ENCODE measurements at regions not wholly inside any gene's neighbourhood (a gene's known extent, or its start where the extent isn't known, plus 50 kb on each side); places are given as distances from the start of the nearest gene placed in this dataset.

GRCh38 chr13:40082639-40083038, 427.2 kb downstream of the COG6 start:
- no peak for DNase-seq

DNA sequence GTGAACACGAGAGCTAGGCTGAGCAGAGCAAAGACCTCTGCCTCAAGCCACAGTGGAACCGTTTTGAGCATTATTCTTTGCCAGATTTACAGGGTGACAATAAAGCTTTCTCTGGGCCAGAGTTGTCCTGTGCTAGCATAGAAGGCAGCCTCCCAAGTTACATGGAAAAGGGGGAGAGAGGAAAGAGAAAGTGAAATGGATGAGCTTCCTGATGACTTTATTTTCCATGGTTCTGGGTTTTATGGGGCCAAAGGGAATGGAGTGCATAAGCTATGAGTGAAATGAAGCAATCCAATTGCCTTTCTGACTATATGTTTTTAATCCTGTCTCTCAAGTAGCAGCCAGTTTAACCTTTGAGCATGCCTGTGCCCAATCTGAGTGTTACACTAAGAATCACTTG, 428.4 kb downstream of the COG6 start:
- no peak for DNase-seq

DNA sequence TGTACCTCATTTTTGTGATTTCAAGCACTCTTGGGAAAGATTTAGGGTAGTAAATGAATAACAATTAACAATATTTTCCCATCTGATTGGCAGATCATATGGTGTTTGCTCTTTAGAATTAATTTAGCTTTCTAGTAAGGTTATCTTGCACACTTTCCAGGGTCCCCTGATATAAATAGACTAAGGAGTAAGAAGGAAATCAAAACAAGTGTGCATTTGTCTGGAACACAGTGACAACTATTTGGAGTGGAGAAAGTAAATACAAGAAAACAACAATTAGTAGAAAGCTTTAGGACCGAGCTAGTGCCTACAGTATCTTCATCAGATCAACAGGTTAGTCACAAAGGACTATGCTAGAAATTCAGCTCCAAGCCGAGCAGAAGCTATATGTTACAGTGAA, 429.5 kb downstream of the COG6 start:
- DNase-seq, result no peak

DNA sequence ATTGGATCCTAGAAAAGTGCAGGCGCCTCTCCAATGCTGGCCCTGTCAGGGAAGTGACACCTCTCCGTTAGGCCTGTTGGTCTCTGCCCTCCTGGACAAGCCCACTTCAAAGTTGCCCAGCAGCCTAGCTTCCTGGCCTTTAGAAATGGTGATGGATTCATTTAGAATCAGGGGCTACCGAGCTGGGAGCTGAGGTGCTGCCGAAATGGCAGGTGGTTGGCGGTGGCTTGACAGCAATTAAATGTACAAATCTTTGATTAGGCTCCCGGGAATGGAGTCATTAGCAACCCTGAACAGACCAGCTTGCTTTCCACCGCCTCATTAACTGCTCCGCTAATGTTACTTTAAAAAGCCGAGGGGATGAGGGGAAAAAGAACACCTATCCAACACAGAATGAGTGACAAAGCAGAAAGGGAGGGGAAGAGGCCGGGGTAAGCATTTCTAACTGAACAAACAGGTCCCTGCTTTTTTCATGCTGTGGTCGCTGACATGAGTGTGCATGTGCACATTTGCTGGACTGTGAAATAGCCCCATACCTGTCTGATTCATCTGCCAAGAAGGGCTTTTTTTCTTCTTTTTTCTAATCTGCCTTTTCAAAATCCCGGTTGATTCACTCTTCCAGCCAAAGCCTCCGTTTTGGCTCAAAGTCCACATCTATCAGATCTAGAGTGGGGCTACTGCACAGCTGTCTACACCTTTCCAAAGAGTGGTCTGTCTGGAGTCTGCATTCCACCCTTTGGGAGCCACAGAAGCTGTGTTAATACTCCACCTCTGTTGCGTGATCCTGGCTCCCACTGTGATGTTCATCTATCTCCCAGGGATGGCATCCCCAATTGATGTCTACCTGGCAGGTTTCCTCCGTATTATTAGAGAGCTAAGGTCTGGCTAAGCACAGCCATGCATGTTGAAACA, 431.9 kb downstream of the COG6 start:
- DNase-seq, result no peak

- no peak for DNase-seq
Observed at GRCh38 chr13:40094056-40094455, 438.6 kb downstream of the COG6 start.

DNA sequence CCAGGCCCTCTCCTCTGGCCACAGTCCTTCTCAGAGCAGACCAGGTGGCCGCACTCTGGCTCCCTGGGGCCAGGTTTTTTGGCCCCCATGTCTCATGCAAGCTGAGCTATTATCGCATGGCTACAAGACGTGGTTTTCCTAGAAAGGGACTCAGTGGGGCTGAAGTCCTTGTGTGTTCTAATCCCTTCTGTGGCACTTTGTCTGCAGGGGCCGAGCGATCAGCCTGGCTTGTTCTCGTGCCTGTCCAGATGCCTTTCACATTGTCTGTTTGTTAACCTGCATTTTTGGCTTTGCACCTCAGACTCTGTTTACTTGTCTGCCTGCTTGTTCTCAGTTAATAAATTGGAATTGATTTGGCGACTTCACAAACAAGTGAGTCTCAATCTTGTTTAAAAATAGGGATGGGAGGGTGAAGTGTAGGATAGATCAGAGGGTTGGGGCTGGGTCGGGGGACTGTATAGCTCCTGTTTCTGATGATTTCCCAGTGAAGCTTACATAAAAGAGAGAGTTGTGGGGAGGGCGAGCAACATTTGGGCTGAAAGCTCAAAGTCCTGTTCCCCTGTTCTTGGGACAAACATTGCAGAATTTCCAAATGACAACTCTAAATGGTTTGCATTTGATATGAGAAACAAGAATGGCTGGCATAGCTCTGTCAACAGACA, 440.4 kb downstream of the COG6 start:
- no peak for DNase-seq

DNA sequence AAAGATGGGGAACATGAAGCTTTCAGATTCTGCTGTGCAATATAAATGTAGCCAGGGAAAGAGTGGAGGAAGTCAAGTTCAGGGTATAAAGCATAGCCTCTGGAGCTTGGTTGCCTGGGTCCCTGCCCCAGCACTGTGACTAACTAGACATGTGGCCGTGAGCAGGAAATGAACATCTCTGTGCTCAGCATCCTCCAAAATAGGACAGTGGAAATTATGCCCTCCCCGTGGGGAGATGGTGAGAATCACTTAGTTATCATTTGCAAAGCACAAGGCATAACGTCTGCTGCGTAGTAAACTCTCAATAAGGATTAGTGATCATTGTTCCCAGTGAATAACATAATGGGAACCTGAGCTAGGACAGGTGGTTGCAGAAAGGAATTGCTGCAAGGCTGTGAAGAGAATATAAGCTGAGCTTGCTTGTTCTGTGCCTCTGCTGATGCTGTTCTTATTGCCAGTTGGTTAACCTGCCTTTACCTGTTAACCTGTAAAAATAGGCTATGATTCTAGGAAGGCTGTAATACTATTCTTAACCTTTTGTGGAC, 441.0 kb downstream of the COG6 start:
- no peak for DNase-seq

DNA sequence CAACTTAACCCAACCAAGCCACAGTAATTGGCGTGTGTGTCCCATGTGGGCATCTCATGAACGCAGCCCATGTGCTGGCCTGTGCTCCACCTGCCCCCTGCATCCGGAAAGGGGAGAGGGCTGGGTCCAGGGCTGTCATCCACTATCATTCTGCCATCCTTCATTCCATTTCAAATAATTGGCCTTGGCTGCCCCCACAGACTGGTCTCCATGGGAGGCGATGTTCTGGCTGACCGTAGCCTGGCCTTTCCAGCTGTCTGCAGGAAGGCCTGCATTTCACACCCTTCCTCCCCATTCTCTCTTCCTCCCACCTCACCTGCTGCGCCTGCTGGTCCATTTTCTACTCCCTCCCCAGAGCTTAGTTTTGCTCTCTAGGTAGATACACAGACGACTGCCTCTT, 442.8 kb downstream of the COG6 start:
- DNase-seq, result no peak

DNA sequence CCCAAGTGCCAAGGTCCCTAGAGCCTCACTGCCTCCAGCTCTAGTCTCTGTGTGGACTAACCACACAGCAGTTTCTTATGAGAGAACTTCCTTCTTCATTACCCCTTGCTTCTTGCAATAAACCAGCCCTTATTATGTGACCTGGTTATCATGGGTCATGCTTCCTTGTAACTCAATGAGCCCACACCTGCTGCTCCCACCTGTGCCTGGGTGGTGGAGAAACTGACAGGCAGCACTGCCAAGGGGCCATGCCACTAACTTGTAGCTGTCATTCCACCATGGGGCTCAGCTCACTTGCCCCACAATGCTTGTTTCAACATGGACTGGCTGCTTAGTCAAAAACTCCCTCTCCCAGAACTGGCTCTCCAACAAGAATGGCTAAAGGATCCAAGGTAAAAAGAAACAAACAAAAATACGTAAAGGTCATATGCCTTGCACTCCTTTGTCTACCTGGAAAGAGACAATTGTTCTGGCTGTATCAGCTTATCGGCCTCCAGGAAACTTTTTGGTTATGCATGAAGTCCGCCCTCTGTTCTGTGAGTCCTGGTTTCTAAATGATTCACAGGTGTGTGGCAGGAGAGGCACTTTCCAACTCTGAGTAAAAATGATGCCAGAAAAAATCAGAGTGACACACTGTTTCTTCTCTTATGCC, 446.4 kb downstream of the COG6 start:
- no peak for DNase-seq

DNA sequence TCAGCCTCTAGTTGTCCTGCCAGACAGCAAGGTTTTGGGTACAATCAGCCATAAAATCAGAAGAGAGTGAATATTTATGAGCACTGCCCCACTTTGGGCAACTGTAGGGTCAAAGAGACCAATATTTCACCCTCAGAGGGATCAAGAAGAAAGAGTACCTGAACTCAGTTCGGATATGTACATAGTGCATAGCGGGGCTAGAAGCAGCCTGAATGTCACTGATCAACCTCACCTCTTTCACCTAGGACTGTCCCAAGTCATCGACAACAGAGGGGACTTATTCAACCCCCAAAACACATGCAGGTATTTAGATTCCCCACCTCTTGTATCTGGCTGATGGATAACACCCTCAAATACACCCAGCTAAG, 446.9 kb downstream of the COG6 start:
- no peak for DNase-seq

- DNase-seq, result no peak
Observed at GRCh38 chr13:40102854-40103253, 447.4 kb downstream of the COG6 start.

- DNase-seq, result no peak
Observed at GRCh38 chr13:40103864-40104263, 448.4 kb downstream of the COG6 start.

DNA sequence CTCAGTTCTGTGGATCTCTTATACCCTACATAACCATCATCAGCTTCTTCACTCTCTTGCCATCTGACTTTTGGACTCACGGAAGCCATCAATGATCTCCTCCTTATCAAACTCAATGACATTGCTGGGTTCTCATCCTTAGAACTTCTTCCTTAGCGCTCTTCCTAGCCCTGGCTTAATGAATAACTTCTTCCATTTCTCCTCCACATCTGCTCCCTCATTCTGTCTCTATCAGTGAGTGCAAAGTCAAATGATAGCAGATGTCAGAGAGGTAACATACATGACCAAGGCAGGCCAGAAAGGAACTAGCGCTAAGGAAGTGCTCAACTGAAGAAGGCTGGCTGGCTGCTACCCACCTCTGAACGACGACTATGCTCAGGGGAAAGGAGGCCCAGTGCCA, 449.8 kb downstream of the COG6 start:
- DNase-seq, result no peak

DNA sequence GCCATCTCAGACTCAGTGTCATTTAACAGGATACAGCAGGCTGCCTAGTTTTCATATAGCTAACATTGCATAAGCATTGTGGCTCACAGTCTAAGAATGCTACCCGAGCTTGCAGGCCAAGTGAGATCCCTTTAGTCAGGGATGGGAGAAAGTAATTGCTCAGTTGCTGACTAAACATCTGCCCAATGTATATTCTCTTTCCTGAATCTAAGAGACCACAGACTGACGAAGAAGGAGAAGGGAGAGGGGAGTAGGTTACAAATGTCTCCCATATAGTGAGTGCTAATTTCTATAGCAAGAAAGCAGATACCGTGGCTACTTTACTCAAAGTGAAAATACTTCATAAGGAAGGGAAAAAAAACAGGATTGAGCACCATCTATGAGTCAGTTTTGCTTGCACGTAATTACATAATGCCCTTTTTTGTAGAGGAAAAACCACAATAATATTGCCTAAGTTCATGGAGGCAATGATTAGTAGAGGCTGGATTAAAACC, 453.9 kb downstream of the COG6 start:
- DNase-seq, result no peak

- no peak for DNase-seq
Observed at GRCh38 chr13:40113643-40114304, 458.3 kb downstream of the COG6 start.

GRCh38 chr13:40114305-40114896, 458.9 kb downstream of the COG6 start:
- DNase-seq, result no peak

DNA sequence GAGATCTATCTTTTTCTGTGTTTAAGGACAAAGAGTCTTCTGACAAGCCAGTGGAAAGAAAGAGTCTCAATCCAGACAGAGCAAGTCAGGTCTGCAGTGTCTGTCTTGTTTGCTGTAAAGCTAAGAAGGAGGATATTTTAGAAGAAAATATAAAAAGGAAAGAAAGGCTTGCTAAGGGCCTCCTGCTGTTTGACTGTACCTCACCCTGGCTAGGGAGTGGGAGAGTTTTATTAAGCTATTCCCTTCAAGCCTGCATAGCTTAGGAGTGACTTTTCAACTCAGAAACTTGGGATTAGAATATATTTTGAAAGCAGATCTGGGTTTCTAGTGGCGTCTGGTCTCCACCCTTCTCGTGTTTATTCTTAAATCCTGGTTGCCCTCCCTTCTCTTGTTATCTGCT, 460.0 kb downstream of the COG6 start:
- no peak for DNase-seq

DNA sequence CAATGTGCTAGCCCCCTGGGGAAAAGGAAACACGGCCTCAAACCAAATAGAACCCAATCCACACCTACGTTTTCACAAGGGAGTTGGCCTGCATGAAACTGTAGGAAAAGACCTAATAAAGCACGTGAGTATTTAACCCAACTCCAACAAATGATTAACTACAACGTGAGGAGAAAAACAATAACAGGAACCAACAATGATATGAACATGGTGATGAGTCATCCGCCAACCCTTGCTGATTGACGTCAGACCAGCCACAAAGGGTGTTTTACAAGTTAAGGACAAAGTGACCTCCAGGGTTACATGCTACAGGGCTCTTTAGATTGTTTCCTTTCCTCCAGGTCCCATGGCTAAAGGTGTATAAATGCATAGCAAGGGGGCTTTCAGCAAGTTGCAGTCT, 460.5 kb downstream of the COG6 start:
- no peak for DNase-seq

- DNase-seq, result no peak
Observed at GRCh38 chr13:40118337-40118736, 462.9 kb downstream of the COG6 start.

DNA sequence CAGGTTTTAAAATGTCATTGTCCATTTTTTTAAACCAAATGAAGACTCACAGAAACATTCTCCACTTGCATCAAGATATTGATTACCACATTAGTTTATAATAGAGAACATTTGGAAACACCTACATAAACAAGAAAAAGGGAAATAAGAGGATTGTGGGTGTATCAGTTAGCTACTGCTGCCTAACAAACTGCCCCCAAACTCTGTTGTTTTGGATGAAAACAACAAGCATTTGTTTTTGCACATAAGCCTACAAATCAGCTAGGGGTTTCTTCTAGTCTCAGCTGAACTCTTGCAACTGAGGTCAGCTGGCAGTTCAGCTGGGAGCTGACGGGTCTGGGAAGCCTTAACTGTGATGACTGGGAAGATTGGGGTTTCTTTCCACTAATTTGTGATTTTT, 464.4 kb downstream of the COG6 start:
- no peak for DNase-seq

DNA sequence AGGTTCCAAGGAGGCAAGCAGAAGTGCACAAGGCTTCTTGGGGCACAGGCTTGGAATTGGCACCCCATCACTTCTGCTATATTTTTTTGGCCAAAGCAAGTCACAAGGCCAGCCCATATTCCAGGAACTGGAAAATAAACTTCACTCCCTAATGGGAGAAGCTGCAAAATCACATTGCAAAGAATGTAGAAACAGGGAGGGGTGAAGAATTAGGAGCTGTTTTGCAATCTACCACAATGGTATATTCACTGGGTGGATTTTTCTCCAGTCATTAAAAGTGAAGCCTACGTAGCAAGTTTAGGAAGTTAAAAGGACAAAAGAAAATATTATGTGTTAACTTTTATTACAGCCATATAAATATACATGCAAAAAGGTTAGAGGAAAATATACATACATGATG, 464.8 kb downstream of the COG6 start:
- DNase-seq, result no peak

DNA sequence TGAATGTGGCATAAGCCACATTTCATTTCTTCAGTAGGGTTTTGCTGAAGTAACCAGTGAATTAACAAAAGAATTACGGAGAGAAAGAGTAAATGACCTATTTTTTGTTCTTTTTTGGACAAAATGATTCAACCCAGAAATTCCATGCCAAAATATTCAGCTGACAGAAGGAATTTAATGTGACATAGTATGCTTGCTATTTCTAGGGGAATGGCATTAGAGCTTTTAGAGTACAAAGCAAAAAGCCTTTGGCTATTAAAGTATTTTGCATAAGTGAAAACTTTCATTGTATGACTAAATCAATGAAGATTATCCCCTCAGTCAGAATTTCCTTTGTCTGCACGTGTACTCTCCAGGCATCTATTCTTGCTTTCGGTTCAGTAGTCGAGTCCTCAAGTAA, 465.3 kb downstream of the COG6 start:
- no peak for DNase-seq

GRCh38 chr13:40121722-40122121, 466.3 kb downstream of the COG6 start:
- DNase-seq, result no peak
